T-cell (primary cell): ENCODE measurements at regions not wholly inside any gene's neighbourhood (a gene's known extent, or its start where the extent isn't known, plus 50 kb on each side); places are given as distances from the start of the nearest gene placed in this dataset.

Experiments
- ATAC-seq, 4 experiments: fragments of 200-7000 bp in 3 of 4; fragments of 150-1000 bp in 1 of 4; cut with Tn5 transposase; replicated peaks in 1 of 4; 1 replicate in 3 of 4; 2 replicates in 1 of 4; pipeline ENCODE4 v1.10.0; 2021; ENCODE audit warnings: moderate library complexity in 3 of 4, mild to moderate bottlenecking in 2 of 4, moderate number of reproducible peaks in 1 of 4
- CTCF ChIA-PET, 2 donors: fragments of 300-600 bp; sonication (Branson Sonifier 250); formaldehyde crosslinking; loops; one replicate each; lab custom pipeline; 2022; ENCODE audit warnings: antibody characterized with exemption in 2 of 2; lab: Charles Lee
- POLR2A ChIA-PET, 2 donors: fragments of 300-600 bp; sonication (Branson Sonifier 250); formaldehyde crosslinking; loops; one replicate each; lab custom pipeline; 2022; ENCODE audit warnings: antibody characterized with exemption in 2 of 2; lab: Charles Lee
- DNase-seq, 35 experiments: peaks; one replicate each; pipeline versions ENCODE4 v3.0.0 to v3.0.0-alpha.2; 2013 to 2023
- H3K27ac ChIP-seq: one replicate; pipeline ENCODE4 v1.5.1; 2013; ENCODE audit warnings: low read length
- H3K27me3 ChIP-seq, 2 experiments: replicated peaks in 1 of 2; 1 replicate in 1 of 2; 2 replicates in 1 of 2; pipeline versions ENCODE4 v1.6.1 to v1.7.0; 2013; ENCODE audit warnings: low read length in 1 of 2, mixed read lengths in 1 of 2; ENCODE audit not compliant: control insufficient read depth in 2 of 2, insufficient read depth in 2 of 2; ENCODE audit errors: extremely low read depth in 1 of 2
- H3K36me3 ChIP-seq, 2 donors: 1 replicate in 1 of 2; 2 replicates in 1 of 2; pipeline versions ENCODE4 v1.6.1 to v1.7.0; 2013; ENCODE audit warnings: low read length in 1 of 2; ENCODE audit not compliant: control insufficient read depth in 2 of 2, insufficient read depth in 1 of 2; ENCODE audit errors: extremely low read depth in 1 of 2
- H3K4me1 ChIP-seq, 2 experiments: 1 replicate in 1 of 2; 2 replicates in 1 of 2; pipeline versions ENCODE4 v1.6.1 to v1.7.0; 2013; ENCODE audit warnings: low read length in 2 of 2, mixed read lengths in 1 of 2; ENCODE audit not compliant: insufficient read depth in 2 of 2, control insufficient read depth in 1 of 2; ENCODE audit errors: extremely low read depth in 1 of 2
- H3K4me3 ChIP-seq, 2 donors: 1 replicate in 1 of 2; 2 replicates in 1 of 2; pipeline versions ENCODE4 v1.5.1 to v1.7.0; 2013; ENCODE audit warnings: mild to moderate bottlenecking in 2 of 2, low read length in 1 of 2, moderate library complexity in 1 of 2; ENCODE audit not compliant: control insufficient read depth in 1 of 2; ENCODE audit errors: extremely low read depth in 1 of 2
- H3K9me3 ChIP-seq: 2 replicates; pipeline ENCODE4 v1.7.0; 2013
- H3K27ac Mint-ChIP-seq, 2 donors: one replicate each; pipeline ENCODE4 v1.8.0; 2020 to 2021; ENCODE audit warnings: mild to moderate bottlenecking in 2 of 2, mixed read lengths in 2 of 2
- H3K27me3 Mint-ChIP-seq, 2 donors: one replicate each; pipeline ENCODE4 v1.8.0; 2021 to 2022; ENCODE audit warnings: mixed read lengths in 2 of 2
- H3K36me3 Mint-ChIP-seq: one replicate; pipeline ENCODE4 v1.8.0; 2021; ENCODE audit warnings: mixed read lengths
- H3K4me1 Mint-ChIP-seq, 3 donors: one replicate each; pipeline ENCODE4 v1.8.0; 2020 to 2022; ENCODE audit warnings: mixed read lengths in 3 of 3, mild to moderate bottlenecking in 1 of 3
- H3K4me3 Mint-ChIP-seq, 3 donors: one replicate each; pipeline ENCODE4 v1.8.0; 2020 to 2022; ENCODE audit warnings: mild to moderate bottlenecking in 3 of 3, mixed read lengths in 3 of 3, moderate library complexity in 3 of 3
- H3K9me3 Mint-ChIP-seq, 3 donors: one replicate each; pipeline ENCODE4 v1.8.0; 2020 to 2022; ENCODE audit warnings: mixed read lengths in 3 of 3
- WGBS: methylation state at CpG from one replicate; pipeline ENCODE4 v1.1.5; 2013; ENCODE audit warnings: missing lambda C conversion rate; ENCODE audit not compliant: insufficient coverage; 5-methylcytosine and 5-hydroxymethylcytosine counted together

- Mint-ChIP-seq H3K9me3 (no peaks in the 10 kb centered on the region), H3K27ac (no peak overlapping the region), H3K27me3 (no peaks in the 10 kb centered on the region), H3K4me3 (no peak overlapping the region), H3K36me3 (no peaks in the 10 kb centered on the region), H3K4me1 (no peaks in the 10 kb centered on the region)
- no peak for ATAC-seq
- H3K27ac ChIP-seq: no peak overlapping the region
- POLR2A ChIA-PET: no interaction called here
- CTCF ChIA-PET: interaction anchor here in 1 of 2 donors (0.5 kb wide), 1 partner anchor 197 kb away, joined by 3 read pairs; no protein-coding TSS in a partner anchor
- DNase-seq: no peak
- WGBS: no CpG with 5 or more reads among the region's 4 CpGs
- no peaks in the 10 kb centered on the region for H3K4me1 ChIP-seq
- no peak overlapping the region for H3K4me3 ChIP-seq
- no peaks in the 10 kb centered on the region for H3K9me3 ChIP-seq
- H3K27me3 ChIP-seq: no peaks in the 10 kb centered on the region
- H3K36me3 ChIP-seq: no peaks in the 10 kb centered on the region
These were observed 60.3 kb downstream of the DACT1 start for GRCh38 chr14:58697930-58698642.

GRCh38 chr14:58699681-58700205 lies 62.0 kb downstream of the DACT1 start:
- peaks cover 0 to 1% of the 10 kb centered on the region in 2 donors for H3K27me3 Mint-ChIP-seq
- Histone ChIP-seq H3K4me1 (no peaks in the 10 kb centered on the region), H3K27ac (no peak overlapping the region), H3K9me3 (no peaks in the 10 kb centered on the region), H3K27me3 (no peaks in the 10 kb centered on the region), H3K4me3 (no peak overlapping the region), H3K36me3 (no peaks in the 10 kb centered on the region)
- ATAC-seq: no peak
- H3K27ac Mint-ChIP-seq: no peak overlapping the region
- H3K36me3 Mint-ChIP-seq: no peaks in the 10 kb centered on the region
- WGBS: 80% methylated on average over 1 of the region's 1 CpG
- no peaks in the 10 kb centered on the region for H3K4me1 Mint-ChIP-seq
- H3K4me3 Mint-ChIP-seq: no peak overlapping the region
- POLR2A ChIA-PET: interaction anchor here in 1 of 2 donors (0.5 kb wide), 1 partner anchor 31 kb away, joined by 3 read pairs; no protein-coding TSS in a partner anchor
- no peak for DNase-seq
- no peaks in the 10 kb centered on the region for H3K9me3 Mint-ChIP-seq
- CTCF ChIA-PET: no interaction called here

GRCh38 chr14:58701156-58701555 lies 63.4 kb downstream of the DACT1 start:
- Mint-ChIP-seq H3K36me3 (no peaks in the 10 kb centered on the region), H3K4me3 (no peak overlapping the region), H3K27ac (no peak overlapping the region), H3K9me3 (no peaks in the 10 kb centered on the region), H3K4me1 (no peaks in the 10 kb centered on the region), H3K27me3 (peaks cover 0 to 4% of the 10 kb centered on the region in 2 donors)
- Histone ChIP-seq H3K4me1 (no peaks in the 10 kb centered on the region), H3K27ac (no peak overlapping the region), H3K4me3 (no peak overlapping the region), H3K9me3 (no peaks in the 10 kb centered on the region), H3K36me3 (no peaks in the 10 kb centered on the region), H3K27me3 (no peaks in the 10 kb centered on the region)
- ChIA-PET CTCF (no interaction called here), POLR2A (interaction anchor here in 1 of 2 donors (0.7 kb wide), 1 partner anchor 94 kb away, joined by 3 read pairs; no protein-coding TSS in a partner anchor)
- WGBS: 89% methylated on average over 2 of the region's 3 CpGs
- no peak for ATAC-seq
- DNase-seq: no peak

GRCh38 chr14:58701604-58702003 lies 63.8 kb downstream of the DACT1 start:
- no peak for ATAC-seq
- Mint-ChIP-seq H3K36me3 (no peaks in the 10 kb centered on the region), H3K4me1 (no peaks in the 10 kb centered on the region), H3K9me3 (no peaks in the 10 kb centered on the region), H3K4me3 (no peak overlapping the region), H3K27me3 (peaks cover 0 to 4% of the 10 kb centered on the region in 2 donors), H3K27ac (no peak overlapping the region)
- POLR2A ChIA-PET: interaction anchor here in 1 of 2 donors (0.7 kb wide), 1 partner anchor 95 kb away, joined by 3 read pairs; no protein-coding TSS in a partner anchor
- CTCF ChIA-PET: no interaction called here
- Histone ChIP-seq H3K27me3 (no peaks in the 10 kb centered on the region), H3K9me3 (no peaks in the 10 kb centered on the region), H3K4me3 (no peak overlapping the region), H3K36me3 (no peaks in the 10 kb centered on the region), H3K27ac (no peak overlapping the region), H3K4me1 (no peaks in the 10 kb centered on the region)
- WGBS: no CpG with 5 or more reads among the region's 1 CpG
- no peak for DNase-seq

GRCh38 chr14:58702441-58703160 lies 64.8 kb downstream of the DACT1 start:
- H3K36me3 ChIP-seq: no peaks in the 10 kb centered on the region
- Mint-ChIP-seq H3K4me3 (no peak overlapping the region), H3K36me3 (no peaks in the 10 kb centered on the region), H3K9me3 (no peaks in the 10 kb centered on the region), H3K27me3 (peaks cover 0 to 4% of the 10 kb centered on the region in 2 donors), H3K4me1 (no peaks in the 10 kb centered on the region), H3K27ac (no peak overlapping the region)
- DNase-seq (no peak), ATAC-seq (no peak)
- no peak overlapping the region for H3K4me3 ChIP-seq
- CTCF ChIA-PET: no interaction called here
- no peak overlapping the region for H3K27ac ChIP-seq
- H3K4me1 ChIP-seq: no peaks in the 10 kb centered on the region
- WGBS: no CpG with 5 or more reads among the region's 1 CpG
- POLR2A ChIA-PET: no interaction called here
- H3K9me3 ChIP-seq: no peaks in the 10 kb centered on the region
- H3K27me3 ChIP-seq: no peaks in the 10 kb centered on the region

GRCh38 chr14:58703161-58703506 lies 65.4 kb downstream of the DACT1 start:
- no peaks in the 10 kb centered on the region for H3K9me3 Mint-ChIP-seq
- Histone ChIP-seq H3K27ac (no peak overlapping the region), H3K9me3 (no peaks in the 10 kb centered on the region), H3K36me3 (no peaks in the 10 kb centered on the region), H3K4me1 (no peaks in the 10 kb centered on the region), H3K4me3 (no peak overlapping the region), H3K27me3 (no peaks in the 10 kb centered on the region)
- POLR2A ChIA-PET: no interaction called here
- no peak overlapping the region for H3K4me3 Mint-ChIP-seq
- DNase-seq (no peak), ATAC-seq (no peak)
- H3K4me1 Mint-ChIP-seq: no peaks in the 10 kb centered on the region
- H3K36me3 Mint-ChIP-seq: no peaks in the 10 kb centered on the region
- CTCF ChIA-PET: no interaction called here
- no peak overlapping the region for H3K27ac Mint-ChIP-seq
- peaks cover 0 to 4% of the 10 kb centered on the region in 2 donors for H3K27me3 Mint-ChIP-seq
- WGBS: no CpG with 5 or more reads among the region's 1 CpG
